Astrocyte (in vitro differentiated cells and primary cell): ENCODE measurements at regions not wholly inside any gene's neighbourhood (a gene's known extent, or its start where the extent isn't known, plus 50 kb on each side); places are given as distances from the start of the nearest gene placed in this dataset.

Source experiments
- CTCF ChIP-seq: IDR thresholded peaks from 2 replicates; pipeline ENCODE4 v1.5.1; 2011; ENCODE audit warnings: low read depth, mild to moderate bottlenecking, inconsistent platforms, low read length, moderate library complexity; ENCODE audit not compliant: insufficient read depth
- EZH2 ChIP-seq: IDR thresholded peaks from 2 replicates; pipeline ENCODE4 v1.6.1; 2012; ENCODE audit warnings: mild to moderate bottlenecking, low read length, inconsistent platforms; ENCODE audit not compliant: insufficient read depth

GRCh38 chr9:73714294-73714693 lies 562.6 kb downstream of the ANXA1 start:
- TF ChIP-seq CTCF (no peak), EZH2 (no peak)
